Neural crest cell (in vitro differentiated cells): ENCODE measurements at regions not wholly inside any gene's neighbourhood (a gene's known extent, or its start where the extent isn't known, plus 50 kb on each side); places are given as distances from the start of the nearest gene placed in this dataset.
"Not testable (repeated sequence)": the region's sequence is repeated elsewhere in the genome, so short reads cannot be mapped to it uniquely, and the experiment has no call there.

Experiments used
- DNase-seq: peaks from one replicate; pipeline ENCODE4 v3.0.0; 2021; ENCODE audit warnings: low read depth, mixed read lengths, low spot score
- H3K27ac Mint-ChIP-seq: one replicate; pipeline ENCODE4 v1.8.0; 2021; ENCODE audit warnings: mild to moderate bottlenecking, mixed read lengths; ENCODE audit not compliant: unreplicated experiment
- H3K27me3 Mint-ChIP-seq: 2 replicates; pipeline ENCODE4 v1.8.0; 2021; ENCODE audit warnings: low read depth, mild to moderate bottlenecking, mixed read lengths
- H3K36me3 Mint-ChIP-seq: 2 replicates; pipeline ENCODE4 v1.8.0; 2021; ENCODE audit warnings: low read depth, mild to moderate bottlenecking, mixed read lengths
- H3K4me1 Mint-ChIP-seq: 2 replicates; pipeline ENCODE4 v1.8.0; 2021; ENCODE audit warnings: mixed read lengths
- H3K4me3 Mint-ChIP-seq: one replicate; pipeline ENCODE4 v1.8.0; 2021; ENCODE audit warnings: mild to moderate bottlenecking, mixed read lengths
- H3K9me3 Mint-ChIP-seq: 2 replicates; pipeline ENCODE4 v1.8.0; 2021; ENCODE audit warnings: mixed read lengths
- TF ChIP-seq, protein P1 (sequence below): fragments of 200-600 bp; sonication (generic); conservative IDR thresholded peaks from 2 replicates; pipeline ENCODE4 v1.5.0; 2021; ENCODE audit warnings: antibody characterized with exemption, mild to moderate bottlenecking

DNA sequence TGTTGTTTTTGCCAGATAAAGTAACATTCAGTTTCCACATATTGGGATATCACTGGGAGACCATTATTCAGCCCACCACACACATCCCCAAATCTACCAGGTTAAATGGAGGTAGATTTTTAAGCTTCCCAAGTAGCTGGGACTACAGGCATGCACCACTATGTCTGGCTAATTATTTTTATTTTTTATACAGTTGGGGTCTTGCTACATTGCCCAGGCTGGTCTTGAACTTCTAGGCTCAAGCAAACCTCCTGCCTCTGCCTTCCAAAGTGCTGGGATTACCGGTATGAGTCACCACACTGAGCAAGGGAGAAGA lies 96.6 kb upstream of the CHD2 start:
- no peaks in the 10 kb centered on the region for H3K27me3 Mint-ChIP-seq
- peaks cover 21% of the 10 kb centered on the region for H3K4me1 Mint-ChIP-seq
- peaks cover 4% of the 10 kb centered on the region for H3K36me3 Mint-ChIP-seq
- no peak for DNase-seq
- H3K9me3 Mint-ChIP-seq = no peaks in the 10 kb centered on the region
- H3K4me3 Mint-ChIP-seq = no peak overlapping the region
- H3K27ac Mint-ChIP-seq = no peak overlapping the region
- TF ChIP-seq, protein P1, sequence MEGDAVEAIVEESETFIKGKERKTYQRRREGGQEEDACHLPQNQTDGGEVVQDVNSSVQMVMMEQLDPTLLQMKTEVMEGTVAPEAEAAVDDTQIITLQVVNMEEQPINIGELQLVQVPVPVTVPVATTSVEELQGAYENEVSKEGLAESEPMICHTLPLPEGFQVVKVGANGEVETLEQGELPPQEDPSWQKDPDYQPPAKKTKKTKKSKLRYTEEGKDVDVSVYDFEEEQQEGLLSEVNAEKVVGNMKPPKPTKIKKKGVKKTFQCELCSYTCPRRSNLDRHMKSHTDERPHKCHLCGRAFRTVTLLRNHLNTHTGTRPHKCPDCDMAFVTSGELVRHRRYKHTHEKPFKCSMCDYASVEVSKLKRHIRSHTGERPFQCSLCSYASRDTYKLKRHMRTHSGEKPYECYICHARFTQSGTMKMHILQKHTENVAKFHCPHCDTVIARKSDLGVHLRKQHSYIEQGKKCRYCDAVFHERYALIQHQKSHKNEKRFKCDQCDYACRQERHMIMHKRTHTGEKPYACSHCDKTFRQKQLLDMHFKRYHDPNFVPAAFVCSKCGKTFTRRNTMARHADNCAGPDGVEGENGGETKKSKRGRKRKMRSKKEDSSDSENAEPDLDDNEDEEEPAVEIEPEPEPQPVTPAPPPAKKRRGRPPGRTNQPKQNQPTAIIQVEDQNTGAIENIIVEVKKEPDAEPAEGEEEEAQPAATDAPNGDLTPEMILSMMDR = no peak

DNA sequence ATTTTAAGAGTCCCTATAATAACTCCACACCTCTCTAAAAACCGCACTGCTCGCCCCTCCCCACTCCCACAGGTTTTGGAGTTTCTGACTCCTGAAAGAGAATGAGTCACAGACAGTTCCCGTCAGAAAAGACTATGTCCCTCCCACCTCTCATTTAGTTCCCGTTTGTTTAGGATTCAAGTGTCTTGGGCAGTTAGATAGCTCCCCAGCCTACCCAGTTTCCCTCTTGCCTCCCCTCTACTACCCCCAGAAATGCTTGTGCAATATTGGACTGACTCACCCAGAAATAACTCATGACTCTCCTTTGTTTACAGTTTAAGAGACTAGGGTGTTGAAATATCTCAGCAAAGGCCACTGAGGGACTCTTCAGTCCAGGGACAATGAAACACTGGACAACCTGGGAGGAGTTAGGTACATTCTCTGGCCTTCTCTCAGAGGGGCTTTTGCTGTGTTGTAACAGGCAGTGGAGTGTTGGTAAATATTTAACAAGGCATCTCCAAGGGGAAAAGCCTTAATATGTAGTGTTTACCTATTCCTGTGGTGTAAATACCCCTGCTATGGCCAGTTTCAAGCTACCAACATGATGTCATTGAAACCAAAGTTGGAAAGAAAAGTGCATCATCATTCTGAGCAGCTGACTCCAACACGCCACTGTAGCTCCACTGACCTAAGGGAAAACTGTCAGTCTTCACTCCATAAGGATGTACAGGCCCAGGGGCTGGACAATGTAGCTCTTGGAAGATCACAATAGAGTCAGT lies 96.1 kb upstream of the CHD2 start:
- H3K9me3 Mint-ChIP-seq = no peaks in the 10 kb centered on the region
- peaks cover 24% of the 10 kb centered on the region for H3K4me1 Mint-ChIP-seq
- no peak for DNase-seq
- H3K27ac Mint-ChIP-seq = no peak overlapping the region
- peak overlapping the region; percentile 14 for H3K4me3 Mint-ChIP-seq
- peaks cover 4% of the 10 kb centered on the region for H3K36me3 Mint-ChIP-seq
- TF ChIP-seq, protein P1 = no peak
- no peaks in the 10 kb centered on the region for H3K27me3 Mint-ChIP-seq

DNA sequence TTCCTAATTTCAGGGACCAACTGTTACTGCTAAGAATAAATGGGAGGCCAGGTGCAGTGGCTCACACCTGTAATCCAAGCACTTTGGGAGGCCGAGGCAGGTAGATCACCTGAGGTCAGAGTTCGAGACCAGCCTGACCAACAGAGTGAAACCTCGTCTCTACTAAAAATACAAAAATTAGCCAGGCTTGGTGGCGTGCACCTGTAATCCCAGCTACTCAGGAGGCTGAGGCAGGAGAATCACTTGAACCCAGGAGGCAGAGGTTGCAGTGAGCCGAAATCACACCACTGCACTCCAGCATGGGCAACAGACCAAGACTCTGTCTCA lies 95.6 kb upstream of the CHD2 start:
- Mint-ChIP-seq H3K4me1 (peaks cover 28% of the 10 kb centered on the region), H3K4me3 (peak overlapping the region; percentile 14)
- H3K27me3 Mint-ChIP-seq, H3K9me3 Mint-ChIP-seq, H3K27ac Mint-ChIP-seq, DNase-seq, H3K36me3 Mint-ChIP-seq: not testable (repeated sequence)

DNA sequence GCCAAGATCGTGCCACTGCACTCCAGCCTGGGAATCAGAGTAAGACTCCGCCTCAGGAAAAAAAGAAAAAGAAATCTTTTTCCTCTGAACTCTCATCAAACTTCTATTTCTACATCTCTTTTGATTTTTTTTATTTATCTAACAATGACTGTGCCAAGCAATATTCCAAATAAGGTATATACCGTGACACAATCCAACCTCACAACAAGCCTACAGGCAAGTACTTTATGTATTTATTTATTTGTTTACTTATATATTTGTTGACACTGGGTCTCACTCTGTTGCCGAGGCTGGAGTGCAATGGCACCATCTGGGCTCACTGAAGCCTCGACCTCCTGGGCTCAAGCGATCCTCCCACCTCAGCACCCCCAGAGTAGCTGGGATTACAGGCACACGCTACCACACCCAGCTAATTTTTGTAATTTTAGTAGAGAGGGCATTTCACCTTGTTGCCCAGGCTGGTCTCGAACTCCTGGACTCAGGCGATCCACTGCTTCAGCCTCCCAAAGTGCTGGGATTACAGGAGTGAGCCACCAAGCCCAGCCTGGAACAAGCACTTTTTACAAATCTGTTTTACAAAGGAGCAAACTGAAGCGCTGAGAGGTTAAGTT lies 94.9 kb upstream of the CHD2 start:
- no peak overlapping the region for H3K27ac Mint-ChIP-seq
- no peak for DNase-seq

DNA sequence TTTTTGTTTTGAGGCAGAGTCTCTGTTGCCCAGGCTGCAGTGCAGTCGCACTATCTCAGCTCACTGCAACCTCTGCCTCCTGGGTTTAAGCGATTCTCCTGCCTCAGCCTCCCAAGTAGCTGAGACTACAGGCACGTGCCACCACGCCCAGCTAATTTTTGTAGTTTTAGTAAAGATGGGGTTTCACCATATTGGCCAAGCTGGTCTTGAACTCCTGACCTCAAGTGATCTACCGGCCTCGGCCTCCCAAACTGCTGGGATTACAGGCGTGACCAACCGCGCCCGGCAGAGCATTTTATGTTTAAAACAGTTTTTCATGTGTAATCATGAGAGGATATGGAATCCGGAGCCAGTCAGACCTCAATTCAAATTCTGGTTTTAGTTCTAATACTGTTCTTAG lies 94.0 kb upstream of the CHD2 start:
- H3K4me1 Mint-ChIP-seq = peaks cover 44% of the 10 kb centered on the region
- not testable (repeated sequence) for H3K9me3 Mint-ChIP-seq, H3K36me3 Mint-ChIP-seq, H3K27ac Mint-ChIP-seq, DNase-seq, H3K27me3 Mint-ChIP-seq
- peak overlapping the region; percentile 74 for H3K4me3 Mint-ChIP-seq

More for the DNA sequence above, 94.9 kb upstream of the CHD2 start:
- no peaks in the 10 kb centered on the region for H3K27me3 Mint-ChIP-seq
- TF ChIP-seq, protein P1 = no peak
- peaks cover 34% of the 10 kb centered on the region for H3K4me1 Mint-ChIP-seq
- H3K4me3 Mint-ChIP-seq = no peak overlapping the region
- H3K9me3 Mint-ChIP-seq = no peaks in the 10 kb centered on the region
- peaks cover 4% of the 10 kb centered on the region for H3K36me3 Mint-ChIP-seq

DNA sequence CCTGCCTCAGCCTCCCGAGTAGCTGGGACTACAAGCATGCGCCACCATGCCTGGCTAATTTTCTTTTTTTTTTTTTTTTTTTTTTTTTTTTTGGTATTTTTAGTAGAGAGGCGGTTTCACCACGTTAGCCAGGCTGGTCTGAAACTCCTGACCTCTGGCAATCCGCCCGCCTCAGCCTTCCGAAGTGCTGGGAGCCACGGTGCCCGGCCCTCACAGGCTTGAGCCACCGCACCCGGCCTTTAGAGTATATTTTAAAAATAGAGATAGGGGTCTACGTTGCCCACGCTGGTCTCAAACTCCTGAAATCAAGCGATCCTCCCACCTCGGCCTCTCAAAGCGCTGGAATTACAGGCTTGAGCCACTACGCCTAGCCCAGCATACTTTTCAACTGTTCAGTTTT lies 93.4 kb upstream of the CHD2 start:
- TF ChIP-seq, protein P1 = no peak
- no peak for DNase-seq
- peaks cover 4% of the 10 kb centered on the region for H3K36me3 Mint-ChIP-seq
- H3K4me1 Mint-ChIP-seq = peaks cover 50% of the 10 kb centered on the region
- no peak overlapping the region for H3K4me3 Mint-ChIP-seq
- H3K27me3 Mint-ChIP-seq = no peaks in the 10 kb centered on the region
- H3K9me3 Mint-ChIP-seq = no peaks in the 10 kb centered on the region
- no peak overlapping the region for H3K27ac Mint-ChIP-seq
